B cell (primary cell): ENCODE measurements at regions not wholly inside any gene's neighbourhood (a gene's known extent, or its start where the extent isn't known, plus 50 kb on each side); places are given as distances from the start of the nearest gene placed in this dataset.

Experiments used
- ATAC-seq: fragments of 200-7000 bp; cut with Tn5 transposase; one replicate; pipeline ENCODE4 v1.10.0; 2021; ENCODE audit warnings: low read depth, mild to moderate bottlenecking, moderate number of reproducible peaks, moderate library complexity
- CTCF ChIA-PET: fragments of 350-600 bp; sonication (Branson Sonifier 250); formaldehyde crosslinking; loops from one replicate; lab custom pipeline; 2021; ENCODE audit warnings: antibody characterized with exemption, inconsistent platforms; lab: Charles Lee
- POLR2A ChIA-PET: fragments of 350-600 bp; sonication (Branson Sonifier 250); formaldehyde crosslinking; loops from one replicate; lab custom pipeline; 2021; ENCODE audit warnings: antibody characterized with exemption; lab: Charles Lee
- DNase-seq: peaks from one replicate; pipeline ENCODE4 v3.0.0; 2013
- H2AFZ ChIP-seq: 2 replicates; pipeline ENCODE4 v1.6.1; 2012; ENCODE audit warnings: mild to moderate bottlenecking, low read depth, low read length; ENCODE audit not compliant: insufficient read depth, poor library complexity, severe bottlenecking
- H3K27ac ChIP-seq, 2 donors: 1 replicate in 1 of 2; 2 replicates in 1 of 2; pipeline ENCODE4 v1.5.1; 2012 to 2013; ENCODE audit warnings: low read length in 2 of 2, mild to moderate bottlenecking in 2 of 2, moderate library complexity in 1 of 2
- H3K27me3 ChIP-seq, 4 experiments: fragments of 200-600 bp in 1 of 4; sonication (generic) in 1 of 4; replicated peaks in 1 of 4; 1 replicate in 2 of 4; 2 replicates in 2 of 4; pipeline versions ENCODE4 v1.6.1 to v1.7.0; 2013 to 2016; ENCODE audit warnings: low read length in 3 of 4, mild to moderate bottlenecking in 2 of 4, mixed read lengths in 1 of 4, moderate library complexity in 1 of 4; ENCODE audit not compliant: insufficient read depth in 4 of 4, control insufficient read depth in 3 of 4; ENCODE audit errors: control extremely low read depth in 1 of 4
- H3K36me3 ChIP-seq, 2 experiments: replicated peaks in 1 of 2; 1 replicate in 1 of 2; 2 replicates in 1 of 2; pipeline versions ENCODE4 v1.6.1 to v1.7.1; 2013; ENCODE audit warnings: low read length in 1 of 2; ENCODE audit not compliant: insufficient read depth in 2 of 2, control insufficient read depth in 1 of 2; ENCODE audit errors: control extremely low read depth in 1 of 2, extremely low read depth in 1 of 2
- H3K4me1 ChIP-seq, 2 donors: fragments of 200-600 bp in 1 of 2; sonication (generic) in 1 of 2; 1 replicate in 1 of 2; 2 replicates in 1 of 2; pipeline versions ENCODE4 v1.5.1 to v1.6.1; 2013 to 2017; ENCODE audit warnings: low read length in 2 of 2; ENCODE audit not compliant: control insufficient read depth in 2 of 2, insufficient read depth in 2 of 2
- H3K4me2 ChIP-seq: replicated peaks from 2 replicates; pipeline ENCODE3; 2012; ENCODE audit warnings: mild to moderate bottlenecking, low read depth, low read length; ENCODE audit not compliant: poor library complexity, severe bottlenecking
- H3K4me3 ChIP-seq, 5 experiments: fragments of 200-600 bp in 1 of 5; sonication (generic) in 1 of 5; 1 replicate in 3 of 5; 2 replicates in 2 of 5; pipeline versions ENCODE4 v1.5.1 to v1.7.0; 2011 to 2016; ENCODE audit warnings: low read length in 4 of 5, mild to moderate bottlenecking in 4 of 5, low read depth in 2 of 5, control low read depth in 1 of 5, moderate library complexity in 1 of 5; ENCODE audit not compliant: insufficient read depth in 1 of 5; ENCODE audit errors: control extremely low read depth in 1 of 5, extremely low read depth in 1 of 5
- H3K79me2 ChIP-seq: fragments of 200-600 bp; sonication (generic); one replicate; pipeline ENCODE4 v1.6.0; 2016; ENCODE audit warnings: low read length; ENCODE audit not compliant: control insufficient read depth, insufficient read depth
- H3K9ac ChIP-seq: fragments of 200-600 bp; sonication (generic); 2 replicates; pipeline ENCODE4 v1.6.1; 2017; ENCODE audit warnings: mild to moderate bottlenecking, low read length, moderate library complexity
- H3K9me3 ChIP-seq, 3 donors: one replicate each; pipeline versions ENCODE4 v1.6.1 to v1.7.1; 2013; ENCODE audit warnings: low read length in 2 of 3; ENCODE audit not compliant: control insufficient read depth in 2 of 3, insufficient read depth in 1 of 3; ENCODE audit errors: control extremely low read depth in 1 of 3
- H4K20me1 ChIP-seq: 2 replicates; pipeline ENCODE4 v1.6.0; 2012; ENCODE audit warnings: mild to moderate bottlenecking, low read length; ENCODE audit not compliant: insufficient read depth, control insufficient read depth, poor library complexity, severe bottlenecking
- H3K27ac Mint-ChIP-seq: one replicate; pipeline ENCODE4 v1.8.0; 2021; ENCODE audit warnings: mixed read lengths
- H3K27me3 Mint-ChIP-seq: one replicate; pipeline ENCODE4 v1.8.0; 2021; ENCODE audit warnings: mixed read lengths
- H3K4me1 Mint-ChIP-seq: one replicate; pipeline ENCODE4 v1.8.0; 2021; ENCODE audit warnings: mixed read lengths
- H3K4me3 Mint-ChIP-seq: one replicate; pipeline ENCODE4 v1.8.0; 2021; ENCODE audit warnings: mixed read lengths
- H3K9me3 Mint-ChIP-seq: one replicate; pipeline ENCODE4 v1.8.0; 2022; ENCODE audit warnings: mixed read lengths; ENCODE audit not compliant: insufficient read depth
- CTCF ChIP-seq: fragments of 200-600 bp; IDR thresholded peaks from one replicate; pipeline ENCODE4 v1.8.0; 2022; ENCODE audit warnings: antibody characterized with exemption, mild to moderate bottlenecking
- EZH2 ChIP-seq: IDR thresholded peaks from 2 replicates; pipeline ENCODE4 v1.6.1; 2012; ENCODE audit warnings: borderline replicate concordance, low read depth, mild to moderate bottlenecking, moderate library complexity, low read length; ENCODE audit not compliant: insufficient read depth, poor library complexity, severe bottlenecking
- WGBS: methylation state at CpG from one replicate; pipeline ENCODE4 v1.1.5; 2013; ENCODE audit warnings: missing lambda C conversion rate; ENCODE audit not compliant: insufficient coverage; 5-methylcytosine and 5-hydroxymethylcytosine counted together
- intact Hi-C: fragments of 100-400 bp; cut with micrococcal nuclease; formaldehyde crosslinking; loops from one replicate; pipeline ENCODE4 v1.10.0; 2022

GRCh38 chr5:8826508-8826907, 719.4 kb downstream of the SEMA5A start:
- DNase-seq (no peak), ATAC-seq (no peak)
- Histone ChIP-seq H3K27ac (no peak overlapping the region), H3K27me3 (no peaks in the 10 kb centered on the region), H3K9ac (no peak overlapping the region), H2AFZ (no peak overlapping the region), H3K79me2 (no peaks in the 10 kb centered on the region), H3K9me3 (peaks cover 0 to 2% (median 0%) of the 10 kb centered on the region in 3 donors), H3K4me3 (no peak overlapping the region), H3K4me1 (no peaks in the 10 kb centered on the region), H3K36me3 (no peaks in the 10 kb centered on the region), H4K20me1 (no peaks in the 10 kb centered on the region), H3K4me2 (no peak overlapping the region)
- TF ChIP-seq EZH2 (no peak), CTCF (no peak)
- POLR2A ChIA-PET: no interaction called here
- no peaks in the 10 kb centered on the region for H3K4me1 Mint-ChIP-seq
- intact Hi-C loops: no loop called here
- no peak overlapping the region for H3K27ac Mint-ChIP-seq
- CTCF ChIA-PET: no interaction called here
- peaks cover 4% of the 10 kb centered on the region for H3K9me3 Mint-ChIP-seq
- no peak overlapping the region for H3K4me3 Mint-ChIP-seq
- H3K27me3 Mint-ChIP-seq: no peaks in the 10 kb centered on the region
- WGBS: no CpG with 5 or more reads among the region's 2 CpGs

- Histone ChIP-seq H3K9ac (no peak overlapping the region), H3K27me3 (no peaks in the 10 kb centered on the region), H2AFZ (no peak overlapping the region), H3K9me3 (no peaks in the 10 kb centered on the region), H3K4me1 (no peaks in the 10 kb centered on the region), H3K27ac (no peak overlapping the region), H4K20me1 (no peaks in the 10 kb centered on the region), H3K36me3 (no peaks in the 10 kb centered on the region), H3K4me3 (no peak overlapping the region), H3K79me2 (no peaks in the 10 kb centered on the region), H3K4me2 (no peak overlapping the region)
- ChIA-PET CTCF (no interaction called here), POLR2A (no interaction called here)
- Mint-ChIP-seq H3K4me3 (no peak overlapping the region), H3K9me3 (peaks cover 3% of the 10 kb centered on the region), H3K27me3 (no peaks in the 10 kb centered on the region), H3K27ac (no peak overlapping the region), H3K4me1 (no peaks in the 10 kb centered on the region)
- DNase-seq: no peak
- 67% methylated on average over 1 of the region's 4 CpGs for WGBS
- intact Hi-C loops: no loop called here
- no peak for TF ChIP-seq CTCF
- TF ChIP-seq EZH2: no peak
- no peak for ATAC-seq
Measured at GRCh38 chr5:8827696-8828095, 718.2 kb downstream of the SEMA5A start.
